GM21423 (cell line): ENCODE measurements at regions not wholly inside any gene's neighbourhood (a gene's known extent, or its start where the extent isn't known, plus 50 kb on each side); places are given as distances from the start of the nearest gene placed in this dataset.
"Not testable (repeated sequence)": the region's sequence is repeated elsewhere in the genome, so short reads cannot be mapped to it uniquely, and the experiment has no call there.

Source experiments
- ATAC-seq: cut with Tn5 transposase; IDR thresholded peaks from one replicate; pipeline ENCODE4 v1.9.1; 2021; ENCODE audit warnings: mild to moderate bottlenecking, moderate library complexity; ENCODE audit not compliant: unreplicated experiment

DNA sequence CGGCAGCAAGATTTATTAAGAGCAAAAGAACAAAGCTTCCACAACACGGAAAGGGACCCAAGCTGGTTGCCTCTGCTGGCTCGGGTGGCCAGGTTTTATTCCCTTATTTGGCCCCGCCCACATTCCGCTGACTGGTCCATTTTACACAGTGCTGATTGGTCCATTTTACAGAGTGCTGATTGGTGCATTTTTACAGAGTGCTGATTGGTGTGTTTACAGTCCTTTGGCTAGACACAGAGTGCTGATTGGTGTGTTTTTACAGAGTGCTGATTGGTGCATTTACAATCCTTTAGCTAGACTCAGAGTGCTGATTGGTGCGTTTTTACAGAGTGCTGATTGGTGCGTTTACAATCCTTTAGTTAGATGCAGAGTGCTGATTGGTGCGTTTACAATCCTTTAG is 358.4 kb upstream of the PDE3A start:
- not testable (repeated sequence) for ATAC-seq

- ATAC-seq = no peak
These were observed 357.1 kb upstream of the PDE3A start for GRCh38 chr12:20011200-20011599.

- ATAC-seq = no peak
These were observed 350.5 kb upstream of the PDE3A start for GRCh38 chr12:20017802-20018201.

- no peak for ATAC-seq
These were observed 349.9 kb upstream of the PDE3A start for GRCh38 chr12:20018406-20018805.

GRCh38 chr12:20024194-20024593 is 344.1 kb upstream of the PDE3A start:
- ATAC-seq = no peak

- no peak for ATAC-seq
These were observed 340.3 kb upstream of the PDE3A start for GRCh38 chr12:20028033-20028432.

DNA sequence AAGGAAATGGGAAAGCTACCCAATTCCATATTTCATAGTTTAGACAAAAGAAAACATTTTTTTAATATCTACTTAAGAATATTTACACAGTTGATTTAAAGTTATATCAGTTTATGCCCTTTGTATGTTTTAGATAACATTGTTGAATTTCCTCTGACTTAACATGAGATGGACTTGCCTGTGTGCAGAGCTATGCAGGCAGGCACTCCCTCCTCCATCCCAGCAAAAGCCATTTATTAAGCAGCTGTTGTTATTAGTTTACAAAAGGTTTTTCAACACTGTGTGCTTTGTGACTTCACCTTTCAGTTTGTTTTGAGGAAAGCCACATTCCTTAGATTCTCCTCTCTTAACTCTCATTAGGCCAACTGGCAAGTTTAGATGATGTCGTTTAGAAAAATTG is 337.5 kb upstream of the PDE3A start:
- ATAC-seq = no peak

DNA sequence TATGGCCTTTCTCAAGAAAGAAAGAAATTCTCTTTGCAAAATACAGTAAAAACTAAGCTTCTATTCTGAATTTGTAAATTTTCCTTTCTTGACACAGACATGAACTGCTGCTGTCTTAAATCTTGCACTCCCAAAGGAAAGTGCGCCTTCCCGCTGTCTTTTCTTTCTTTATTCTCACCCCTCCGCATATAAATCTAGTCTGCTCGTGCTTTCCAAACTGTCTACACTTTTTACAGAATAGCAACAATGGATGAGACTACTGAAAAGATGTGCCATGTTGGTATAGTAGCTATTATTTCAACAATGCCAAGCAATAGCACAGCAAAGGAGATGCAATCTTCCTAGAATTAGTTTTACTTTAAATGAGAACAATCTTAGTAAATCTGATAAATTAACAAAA is 328.8 kb upstream of the PDE3A start:
- no peak for ATAC-seq

GRCh38 chr12:20040184-20040583 is 328.2 kb upstream of the PDE3A start:
- no peak for ATAC-seq

- ATAC-seq = no peak
These were observed 327.5 kb upstream of the PDE3A start for GRCh38 chr12:20040831-20041230.

DNA sequence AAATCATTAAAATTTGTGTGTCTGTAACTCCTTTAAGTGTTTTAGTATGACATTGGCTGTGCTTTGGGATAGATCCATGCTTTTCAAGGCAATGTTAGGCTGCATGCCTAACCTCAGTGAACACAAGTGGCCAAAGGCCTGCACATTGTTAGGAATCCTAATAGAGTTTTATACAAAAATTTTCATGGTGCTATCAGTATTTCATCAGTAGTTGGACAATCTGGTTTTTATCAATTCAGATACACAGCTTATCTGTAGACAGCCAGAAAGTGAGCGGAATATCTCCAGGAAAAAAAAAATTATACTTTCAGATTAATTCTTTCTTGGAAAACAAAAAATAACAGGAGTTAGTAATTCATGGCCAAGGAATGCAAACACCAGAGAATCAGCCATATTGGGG is 324.0 kb upstream of the PDE3A start:
- ATAC-seq = no peak

DNA sequence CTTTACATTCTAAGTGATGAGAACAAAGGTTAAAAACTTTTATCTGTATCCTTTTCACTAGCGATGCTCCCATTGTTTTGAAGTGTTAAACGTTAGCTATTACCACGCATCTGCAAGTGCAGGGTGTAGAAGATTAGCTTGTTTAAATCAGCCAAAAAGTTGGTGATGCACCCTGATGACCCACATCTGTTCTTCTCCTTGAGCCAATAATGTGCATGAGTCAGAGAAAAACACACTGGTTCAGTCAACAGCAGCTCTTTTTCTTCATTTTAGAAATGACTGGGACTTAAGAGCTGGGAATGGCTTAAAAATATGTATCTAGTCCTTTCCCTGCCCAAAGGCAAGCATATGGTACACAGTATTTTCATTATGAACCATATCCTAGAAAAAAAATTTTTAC is 323.5 kb upstream of the PDE3A start:
- ATAC-seq = no peak

- ATAC-seq = no peak
These were observed 320.4 kb upstream of the PDE3A start for GRCh38 chr12:20047901-20048300.

GRCh38 chr12:20050221-20050620 is 318.1 kb upstream of the PDE3A start:
- ATAC-seq = no peak

DNA sequence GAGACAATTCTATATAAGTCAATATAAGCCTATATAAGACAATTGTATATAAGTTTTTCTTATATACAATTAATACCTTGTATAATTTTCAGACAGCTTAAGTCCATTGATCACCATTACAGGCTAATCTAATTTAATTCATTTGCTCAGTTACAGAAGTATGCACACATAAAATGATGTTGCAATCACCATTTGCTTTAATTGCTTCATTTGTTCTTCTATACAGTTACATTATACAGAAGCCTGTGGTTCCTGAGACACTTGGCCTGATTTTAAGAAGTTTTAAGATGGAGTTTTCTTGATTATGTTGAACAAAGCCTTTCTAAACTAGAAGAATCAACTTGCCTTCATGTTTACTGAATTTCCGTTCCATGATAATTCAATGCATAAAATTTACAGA is 314.6 kb upstream of the PDE3A start:
- ATAC-seq = no peak

GRCh38 chr12:20055856-20056255 is 312.5 kb upstream of the PDE3A start:
- ATAC-seq = no peak

DNA sequence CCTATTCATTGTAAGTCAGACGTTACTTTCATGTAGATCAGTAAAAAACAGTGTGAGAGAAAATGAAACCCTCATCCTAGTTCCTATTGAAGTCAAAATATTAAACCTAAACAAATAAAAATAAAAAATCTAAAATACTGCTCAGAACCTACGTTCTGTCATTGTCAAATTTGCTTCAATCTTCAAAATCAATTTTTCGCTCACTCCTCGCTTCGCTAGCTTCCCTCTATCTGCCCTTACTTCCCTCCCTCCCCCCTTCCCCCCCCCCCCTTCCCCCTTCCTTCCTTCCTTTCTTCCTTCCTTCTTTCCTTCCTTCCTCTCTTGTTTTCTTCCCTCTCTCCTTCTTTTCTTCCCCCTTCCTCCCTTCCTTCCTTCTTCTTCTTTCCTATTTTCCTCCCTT is 310.9 kb upstream of the PDE3A start:
- ATAC-seq = no peak

GRCh38 chr12:20063116-20063515 is 305.2 kb upstream of the PDE3A start:
- ATAC-seq = no peak

- ATAC-seq = no peak
These were observed 290.7 kb upstream of the PDE3A start for GRCh38 chr12:20077618-20078017.

DNA sequence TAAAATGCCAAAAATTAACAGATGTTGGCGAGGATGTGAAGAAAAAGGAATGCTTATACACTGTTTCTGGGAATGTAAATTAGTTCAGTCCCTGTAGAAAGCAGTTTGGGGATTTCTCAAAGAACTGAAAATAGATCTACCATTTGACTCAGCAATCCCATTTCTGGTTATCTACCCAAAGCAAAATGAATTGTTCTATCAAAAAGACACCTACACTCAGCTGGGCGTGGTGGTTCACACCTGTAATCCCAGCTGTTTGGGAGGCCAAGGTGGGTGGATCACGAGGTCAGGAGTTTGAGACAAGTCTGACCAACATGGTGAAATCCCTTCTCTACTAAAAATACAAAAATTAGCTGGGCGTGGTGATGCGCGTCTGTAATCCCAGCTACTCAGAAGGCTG is 279.3 kb upstream of the PDE3A start:
- no peak for ATAC-seq

- ATAC-seq = not testable (repeated sequence)
These were observed 275.0 kb upstream of the PDE3A start for GRCh38 chr12:20093190-20093810.

- ATAC-seq = no peak
These were observed 271.9 kb upstream of the PDE3A start for GRCh38 chr12:20096430-20096829.

DNA sequence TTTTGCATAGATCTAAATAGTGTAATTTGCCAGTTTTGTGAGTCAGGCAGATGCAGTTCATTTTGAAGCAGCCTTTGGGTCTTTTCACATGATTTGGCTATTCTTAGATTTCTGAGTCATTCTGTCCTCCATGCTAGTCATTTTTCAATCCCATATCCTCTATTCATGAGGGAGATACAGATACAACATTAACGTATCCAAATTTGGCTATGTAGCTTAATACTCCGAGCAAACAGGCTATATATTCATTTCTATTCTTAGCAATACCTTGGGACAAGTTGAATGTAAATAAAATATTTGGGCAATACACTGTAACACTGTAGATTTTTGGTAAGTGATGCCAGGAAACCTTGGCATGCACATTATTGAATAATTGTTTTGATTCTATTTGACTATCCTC is 270.7 kb upstream of the PDE3A start:
- no peak for ATAC-seq
